Activated CD8-positive, alpha-beta memory T cell treated with anti-CD3 and anti-CD28 coated beads, Interleukin-2, amount 50 U/mL, for 4 hours (primary cell): ENCODE measurements at regions not wholly inside any gene's neighbourhood (a gene's known extent, or its start where the extent isn't known, plus 50 kb on each side); places are given as distances from the start of the nearest gene placed in this dataset.

Experiments used
- DNase-seq: peaks from one replicate; pipeline ENCODE4 v3.0.0-alpha.2; 2020

GRCh38 chr16:88292007-88292970 lies 90.5 kb upstream of the ZNF469 start:
- DNase-seq = no peak

- DNase-seq = no peak
These were observed 89.7 kb upstream of the ZNF469 start for GRCh38 chr16:88293097-88293496.

GRCh38 chr16:88295671-88296436 lies 86.9 kb upstream of the ZNF469 start:
- no peak for DNase-seq

- no peak for DNase-seq
These were observed 86.2 kb upstream of the ZNF469 start for GRCh38 chr16:88296437-88297177.

GRCh38 chr16:88297178-88297720 lies 85.5 kb upstream of the ZNF469 start:
- DNase-seq = no peak

GRCh38 chr16:88298181-88298832 lies 84.5 kb upstream of the ZNF469 start:
- no peak for DNase-seq

- DNase-seq = no peak
These were observed 83.7 kb upstream of the ZNF469 start for GRCh38 chr16:88298833-88299745.

GRCh38 chr16:88299751-88300462 lies 82.9 kb upstream of the ZNF469 start:
- DNase-seq = no peak

GRCh38 chr16:88300463-88300835 lies 82.3 kb upstream of the ZNF469 start:
- DNase-seq = no peak

- no peak for DNase-seq
These were observed 81.3 kb upstream of the ZNF469 start for GRCh38 chr16:88301431-88301830.

- DNase-seq = no peak
These were observed 80.9 kb upstream of the ZNF469 start for GRCh38 chr16:88301886-88302285.

GRCh38 chr16:88302666-88303065 lies 80.1 kb upstream of the ZNF469 start:
- no peak for DNase-seq

GRCh38 chr16:88303405-88303804 lies 79.4 kb upstream of the ZNF469 start:
- DNase-seq = no peak

- DNase-seq = no peak
These were observed 78.6 kb upstream of the ZNF469 start for GRCh38 chr16:88303890-88304819.

GRCh38 chr16:88305176-88305575 lies 77.6 kb upstream of the ZNF469 start:
- no peak for DNase-seq

- DNase-seq = no peak
These were observed 76.3 kb upstream of the ZNF469 start for GRCh38 chr16:88306411-88306810.

- DNase-seq = no peak
These were observed 75.8 kb upstream of the ZNF469 start for GRCh38 chr16:88306860-88307545.

GRCh38 chr16:88308441-88309173 lies 74.2 kb upstream of the ZNF469 start:
- no peak for DNase-seq
